ENCODE measurements at regions not wholly inside any gene's neighbourhood (a gene's known extent, or its start where the extent isn't known, plus 50 kb on each side); places are given as distances from the start of the nearest gene placed in this dataset.

DNA sequence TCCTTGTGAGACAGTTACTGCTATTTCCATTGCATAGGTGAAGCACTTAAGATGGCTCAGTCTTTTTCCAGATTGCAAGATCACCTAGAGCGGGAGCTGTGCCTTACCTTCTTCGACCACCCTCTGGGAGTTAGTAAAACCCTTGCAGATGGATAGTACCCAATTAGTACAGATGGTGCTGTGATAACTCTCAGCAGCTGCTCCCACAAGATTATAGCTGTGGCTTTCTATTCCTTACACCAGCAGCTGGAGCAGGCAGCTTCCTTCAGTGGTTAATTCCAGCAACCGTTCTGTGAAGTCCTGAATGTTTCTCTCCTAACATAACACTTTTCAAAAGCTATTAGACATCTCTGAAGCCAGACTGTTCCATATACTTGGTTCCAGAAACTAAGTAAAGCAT, 796.8 kb downstream of the XPNPEP1 start:
- TF ChIP-seq, protein P1, sequence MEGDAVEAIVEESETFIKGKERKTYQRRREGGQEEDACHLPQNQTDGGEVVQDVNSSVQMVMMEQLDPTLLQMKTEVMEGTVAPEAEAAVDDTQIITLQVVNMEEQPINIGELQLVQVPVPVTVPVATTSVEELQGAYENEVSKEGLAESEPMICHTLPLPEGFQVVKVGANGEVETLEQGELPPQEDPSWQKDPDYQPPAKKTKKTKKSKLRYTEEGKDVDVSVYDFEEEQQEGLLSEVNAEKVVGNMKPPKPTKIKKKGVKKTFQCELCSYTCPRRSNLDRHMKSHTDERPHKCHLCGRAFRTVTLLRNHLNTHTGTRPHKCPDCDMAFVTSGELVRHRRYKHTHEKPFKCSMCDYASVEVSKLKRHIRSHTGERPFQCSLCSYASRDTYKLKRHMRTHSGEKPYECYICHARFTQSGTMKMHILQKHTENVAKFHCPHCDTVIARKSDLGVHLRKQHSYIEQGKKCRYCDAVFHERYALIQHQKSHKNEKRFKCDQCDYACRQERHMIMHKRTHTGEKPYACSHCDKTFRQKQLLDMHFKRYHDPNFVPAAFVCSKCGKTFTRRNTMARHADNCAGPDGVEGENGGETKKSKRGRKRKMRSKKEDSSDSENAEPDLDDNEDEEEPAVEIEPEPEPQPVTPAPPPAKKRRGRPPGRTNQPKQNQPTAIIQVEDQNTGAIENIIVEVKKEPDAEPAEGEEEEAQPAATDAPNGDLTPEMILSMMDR (conservative IDR thresholded peaks at IDR 0.05) = no peak
- TF ChIP-seq EZH2 (IDR thresholded peaks at IDR 0.05; ENCODE audit: low read depth) = no peak

Data from PC-9 (cell line).